HL-60 (cell line): ENCODE measurements at regions not wholly inside any gene's neighbourhood (a gene's known extent, or its start where the extent isn't known, plus 50 kb on each side); places are given as distances from the start of the nearest gene placed in this dataset.
"Not testable (repeated sequence)": the region's sequence is repeated elsewhere in the genome, so short reads cannot be mapped to it uniquely, and the experiment has no call there.

Experiments
- DNase-seq, 2 experiments: peaks; one replicate each; pipeline ENCODE4 v3.0.0-alpha.2; 2010 to 2020; ENCODE audit warnings: low read depth in 1 of 2, low spot score in 1 of 2
- H3K27ac ChIP-seq: fragments of 250-450 bp; sonication (Bioruptor Pico); replicated peaks from 2 replicates; pipeline ENCODE4 v1.5.1; 2020; ENCODE audit warnings: mild to moderate bottlenecking, moderate library complexity
- H3K27me3 ChIP-seq: fragments of 250-450 bp; sonication (Bioruptor Pico); 2 replicates; pipeline ENCODE4 v1.5.1; 2021; ENCODE audit warnings: mild to moderate bottlenecking, moderate library complexity; ENCODE audit not compliant: insufficient read depth, poor library complexity, severe bottlenecking
- H3K4me3 ChIP-seq: replicated peaks from 2 replicates; pipeline ENCODE4 v1.5.1; 2011; ENCODE audit warnings: mild to moderate bottlenecking, control low read depth, low read length; ENCODE audit not compliant: insufficient read depth
- GABPA ChIP-seq: IDR thresholded peaks from 2 replicates; pipeline ENCODE4 v1.6.1; 2012; ENCODE audit warnings: low read depth
- POLR2AphosphoS5 ChIP-seq: IDR thresholded peaks from 2 replicates; pipeline ENCODE4 v1.6.1; 2012; ENCODE audit warnings: low read depth
- SPI1 ChIP-seq: IDR thresholded peaks from 2 replicates; pipeline ENCODE4 v1.6.1; 2012; ENCODE audit warnings: low read depth, mild to moderate bottlenecking, borderline replicate concordance
- TF ChIP-seq, protein P1 (sequence below): IDR thresholded peaks from one replicate; pipeline ENCODE4 v1.5.1; 2011; ENCODE audit warnings: low read length, control low read depth, inconsistent platforms; ENCODE audit not compliant: insufficient read depth
- TF ChIP-seq, protein P2 (sequence below): IDR thresholded peaks from 2 replicates; pipeline ENCODE4 v1.6.1; 2012; ENCODE audit warnings: low read depth; ENCODE audit not compliant: insufficient replicate concordance

DNA sequence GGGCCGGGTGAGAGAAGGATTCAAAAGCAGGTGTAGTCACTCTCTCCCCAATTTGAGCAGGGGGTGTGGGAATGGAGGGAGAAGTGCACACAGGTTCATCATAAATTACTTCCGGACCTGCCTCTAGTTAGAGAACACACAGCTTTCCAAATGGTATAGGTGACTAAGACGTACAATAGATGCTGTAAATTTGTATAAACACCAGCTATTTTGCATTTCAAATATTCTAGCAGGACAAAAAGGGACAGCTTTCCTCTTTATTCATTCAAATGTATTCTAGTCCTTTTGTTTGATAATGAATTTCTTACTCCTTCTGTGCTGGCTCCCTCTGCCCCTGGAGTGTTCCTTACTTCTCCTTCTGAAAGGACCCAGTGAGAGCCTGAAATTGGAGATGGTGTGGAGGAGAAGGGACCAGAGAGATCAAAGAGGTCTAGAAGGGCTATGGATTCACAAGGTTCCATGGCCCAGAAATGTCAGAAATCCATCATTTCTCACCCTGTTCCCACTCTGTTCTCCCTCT, 53.2 kb upstream of the SH3BP4 start:
- no peak overlapping the region for H3K4me3 ChIP-seq
- H3K27ac ChIP-seq, result no peak overlapping the region
- DNase-seq, result no peak
- H3K27me3 ChIP-seq, result no peaks in the 10 kb centered on the region
- TF ChIP-seq POLR2AphosphoS5, result no peak
- TF ChIP-seq SPI1, result no peak
- TF ChIP-seq, protein P1, sequence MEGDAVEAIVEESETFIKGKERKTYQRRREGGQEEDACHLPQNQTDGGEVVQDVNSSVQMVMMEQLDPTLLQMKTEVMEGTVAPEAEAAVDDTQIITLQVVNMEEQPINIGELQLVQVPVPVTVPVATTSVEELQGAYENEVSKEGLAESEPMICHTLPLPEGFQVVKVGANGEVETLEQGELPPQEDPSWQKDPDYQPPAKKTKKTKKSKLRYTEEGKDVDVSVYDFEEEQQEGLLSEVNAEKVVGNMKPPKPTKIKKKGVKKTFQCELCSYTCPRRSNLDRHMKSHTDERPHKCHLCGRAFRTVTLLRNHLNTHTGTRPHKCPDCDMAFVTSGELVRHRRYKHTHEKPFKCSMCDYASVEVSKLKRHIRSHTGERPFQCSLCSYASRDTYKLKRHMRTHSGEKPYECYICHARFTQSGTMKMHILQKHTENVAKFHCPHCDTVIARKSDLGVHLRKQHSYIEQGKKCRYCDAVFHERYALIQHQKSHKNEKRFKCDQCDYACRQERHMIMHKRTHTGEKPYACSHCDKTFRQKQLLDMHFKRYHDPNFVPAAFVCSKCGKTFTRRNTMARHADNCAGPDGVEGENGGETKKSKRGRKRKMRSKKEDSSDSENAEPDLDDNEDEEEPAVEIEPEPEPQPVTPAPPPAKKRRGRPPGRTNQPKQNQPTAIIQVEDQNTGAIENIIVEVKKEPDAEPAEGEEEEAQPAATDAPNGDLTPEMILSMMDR, result no peak
- TF ChIP-seq, protein P2, sequence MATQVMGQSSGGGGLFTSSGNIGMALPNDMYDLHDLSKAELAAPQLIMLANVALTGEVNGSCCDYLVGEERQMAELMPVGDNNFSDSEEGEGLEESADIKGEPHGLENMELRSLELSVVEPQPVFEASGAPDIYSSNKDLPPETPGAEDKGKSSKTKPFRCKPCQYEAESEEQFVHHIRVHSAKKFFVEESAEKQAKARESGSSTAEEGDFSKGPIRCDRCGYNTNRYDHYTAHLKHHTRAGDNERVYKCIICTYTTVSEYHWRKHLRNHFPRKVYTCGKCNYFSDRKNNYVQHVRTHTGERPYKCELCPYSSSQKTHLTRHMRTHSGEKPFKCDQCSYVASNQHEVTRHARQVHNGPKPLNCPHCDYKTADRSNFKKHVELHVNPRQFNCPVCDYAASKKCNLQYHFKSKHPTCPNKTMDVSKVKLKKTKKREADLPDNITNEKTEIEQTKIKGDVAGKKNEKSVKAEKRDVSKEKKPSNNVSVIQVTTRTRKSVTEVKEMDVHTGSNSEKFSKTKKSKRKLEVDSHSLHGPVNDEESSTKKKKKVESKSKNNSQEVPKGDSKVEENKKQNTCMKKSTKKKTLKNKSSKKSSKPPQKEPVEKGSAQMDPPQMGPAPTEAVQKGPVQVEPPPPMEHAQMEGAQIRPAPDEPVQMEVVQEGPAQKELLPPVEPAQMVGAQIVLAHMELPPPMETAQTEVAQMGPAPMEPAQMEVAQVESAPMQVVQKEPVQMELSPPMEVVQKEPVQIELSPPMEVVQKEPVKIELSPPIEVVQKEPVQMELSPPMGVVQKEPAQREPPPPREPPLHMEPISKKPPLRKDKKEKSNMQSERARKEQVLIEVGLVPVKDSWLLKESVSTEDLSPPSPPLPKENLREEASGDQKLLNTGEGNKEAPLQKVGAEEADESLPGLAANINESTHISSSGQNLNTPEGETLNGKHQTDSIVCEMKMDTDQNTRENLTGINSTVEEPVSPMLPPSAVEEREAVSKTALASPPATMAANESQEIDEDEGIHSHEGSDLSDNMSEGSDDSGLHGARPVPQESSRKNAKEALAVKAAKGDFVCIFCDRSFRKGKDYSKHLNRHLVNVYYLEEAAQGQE, result no peak
- no peak for TF ChIP-seq GABPA

DNA sequence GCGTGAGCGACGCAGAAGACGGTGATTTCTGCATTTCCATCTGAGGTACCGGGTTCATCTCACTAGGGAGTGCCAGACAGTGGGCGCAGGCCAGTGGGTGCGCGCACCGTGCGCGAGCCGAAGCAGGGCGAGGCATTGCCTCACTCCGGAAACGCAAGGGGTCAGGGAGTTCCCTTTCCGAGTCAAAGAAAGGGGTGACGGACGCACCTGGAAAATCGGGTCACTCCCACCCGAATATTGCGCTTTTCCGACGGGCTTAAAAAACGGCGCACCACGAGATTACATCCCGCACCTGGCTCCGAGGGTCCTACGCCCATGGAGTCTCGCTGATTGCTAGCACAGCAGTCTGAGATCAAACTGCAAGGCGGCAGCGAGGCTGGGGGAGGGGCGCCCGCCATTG, 63.4 kb upstream of the SH3BP4 start:
- H3K4me3 ChIP-seq, H3K27me3 ChIP-seq, H3K27ac ChIP-seq, DNase-seq: not testable (repeated sequence)

DNA sequence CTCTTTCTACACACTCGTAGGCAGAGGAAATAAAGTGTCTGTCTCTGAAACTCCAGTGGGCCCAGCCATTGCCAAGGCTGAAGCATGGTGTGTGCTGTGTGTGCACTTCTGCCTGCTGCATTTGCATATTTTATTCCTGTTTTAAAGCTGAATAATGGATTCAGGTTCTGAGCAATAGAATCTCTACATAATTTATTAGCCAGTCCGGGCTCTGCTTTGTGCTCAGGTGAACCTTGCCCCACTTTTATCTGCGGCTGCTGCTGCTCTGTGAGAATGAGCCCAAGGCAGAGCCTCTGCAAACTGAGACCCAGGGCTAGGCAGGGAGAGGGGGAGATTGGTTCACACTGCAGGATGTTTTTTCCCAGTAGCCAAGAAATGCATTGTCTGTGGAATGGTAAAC, 64.6 kb upstream of the SH3BP4 start:
- TF ChIP-seq, protein P1, result no peak
- no peak for TF ChIP-seq SPI1
- TF ChIP-seq POLR2AphosphoS5, result no peak
- TF ChIP-seq GABPA, result no peak
- TF ChIP-seq, protein P2, result no peak
- no peaks in the 10 kb centered on the region for H3K27me3 ChIP-seq
- H3K4me3 ChIP-seq, result no peak overlapping the region
- DNase-seq, result no peak
- no peak overlapping the region for H3K27ac ChIP-seq

DNA sequence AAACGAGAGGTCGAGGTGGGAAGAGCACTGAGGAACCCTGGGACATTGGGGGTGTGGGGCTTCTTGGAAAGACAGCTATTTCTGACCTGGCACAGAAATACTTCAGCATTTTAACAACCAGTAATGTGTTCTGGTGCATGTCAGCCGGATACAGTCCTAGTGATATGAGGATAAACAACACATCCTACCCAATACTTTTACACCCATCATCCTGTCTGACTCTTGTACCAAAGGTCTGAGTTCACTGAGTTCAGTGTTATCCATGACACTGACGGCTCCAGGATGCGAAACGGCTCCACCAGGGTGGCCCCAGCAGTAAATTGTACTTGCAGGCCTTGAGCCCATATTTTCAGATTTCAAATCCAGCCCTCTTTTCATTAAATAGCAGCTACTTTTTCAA, 65.9 kb upstream of the SH3BP4 start:
- H3K27ac ChIP-seq, result no peak overlapping the region
- H3K4me3 ChIP-seq, result no peak overlapping the region
- DNase-seq, result no peak
- H3K27me3 ChIP-seq, result no peaks in the 10 kb centered on the region
- TF ChIP-seq, protein P2, result no peak
- TF ChIP-seq SPI1 (no peak), GABPA (no peak), POLR2AphosphoS5 (no peak)
- TF ChIP-seq, protein P1, result no peak
